ENCODE measurements at regions not wholly inside any gene's neighbourhood (a gene's known extent, or its start where the extent isn't known, plus 50 kb on each side); places are given as distances from the start of the nearest gene placed in this dataset.

GRCh38 chr1:5456090-5456811 is 536.0 kb downstream of the NPHP4 start:
- DNase-seq = peak; percentile 87
- Histone ChIP-seq H3K36me3 (no peaks in the 10 kb centered on the region), H3K9me3 (ENCODE audit: severe bottlenecking) (peaks cover 8% of the 10 kb centered on the region), H3K27me3 (ENCODE audit: insufficient read depth, low read depth, severe bottlenecking) (no peaks in the 10 kb centered on the region), H3K4me3 (ENCODE audit: low read depth, low read length) (peak overlapping the region; percentile 5; the same call in 1 of the 2 replicates), H3K27ac (peak overlapping the region; percentile 70)
- TF ChIP-seq CTCF (IDR thresholded peaks at IDR 0.05; ENCODE audit: low read depth, low read length) = 0 out of 2 replicates have a peak, but pooled peaks have one; percentile 17

GRCh38 chr1:5455651-5456050 is 536.6 kb downstream of the NPHP4 start:
- Histone ChIP-seq H3K27ac (peak overlapping the region; percentile 70), H3K4me3 (ENCODE audit: low read depth, low read length) (no peak overlapping the region), H3K36me3 (no peaks in the 10 kb centered on the region), H3K27me3 (ENCODE audit: insufficient read depth, low read depth, severe bottlenecking) (no peaks in the 10 kb centered on the region), H3K9me3 (ENCODE audit: severe bottlenecking) (peaks cover 5% of the 10 kb centered on the region)
- TF ChIP-seq CTCF (IDR thresholded peaks at IDR 0.05; ENCODE audit: low read depth, low read length) = no peak
- no peak for DNase-seq

GRCh38 chr1:5455056-5455455 is 537.2 kb downstream of the NPHP4 start:
- TF ChIP-seq CTCF (IDR thresholded peaks at IDR 0.05; ENCODE audit: low read depth, low read length) = no peak
- H3K27me3 ChIP-seq (ENCODE audit: insufficient read depth, low read depth, severe bottlenecking) = no peaks in the 10 kb centered on the region
- H3K9me3 ChIP-seq (ENCODE audit: severe bottlenecking) = peaks cover 9% of the 10 kb centered on the region
- no peak overlapping the region for H3K4me3 ChIP-seq (ENCODE audit: low read depth, low read length)
- DNase-seq = no peak
- no peaks in the 10 kb centered on the region for H3K36me3 ChIP-seq
- peak overlapping the region; percentile 70 for H3K27ac ChIP-seq

- H3K27me3 ChIP-seq (ENCODE audit: insufficient read depth, low read depth, severe bottlenecking) = no peaks in the 10 kb centered on the region
- H3K36me3 ChIP-seq = no peaks in the 10 kb centered on the region
- peak; percentile 64 for DNase-seq
Observed at GRCh38 chr1:5453347-5453746, 538.9 kb downstream of the NPHP4 start.

GRCh38 chr1:5451671-5452070 is 540.6 kb downstream of the NPHP4 start:
- H3K27ac ChIP-seq = no peak overlapping the region
- H3K9me3 ChIP-seq (ENCODE audit: severe bottlenecking) = peaks cover 19% of the 10 kb centered on the region
- DNase-seq = no peak
- H3K27me3 ChIP-seq (ENCODE audit: insufficient read depth, low read depth, severe bottlenecking) = no peaks in the 10 kb centered on the region
- H3K36me3 ChIP-seq = no peaks in the 10 kb centered on the region
- no peak for TF ChIP-seq CTCF (IDR thresholded peaks at IDR 0.05; ENCODE audit: low read depth, low read length)
- no peak overlapping the region for H3K4me3 ChIP-seq (ENCODE audit: low read depth, low read length)

More at GRCh38 chr1:5453347-5453746, 538.9 kb downstream of the NPHP4 start:
- Histone ChIP-seq H3K4me3 (ENCODE audit: low read depth, low read length) (no peak overlapping the region), H3K9me3 (ENCODE audit: severe bottlenecking) (peaks cover 19% of the 10 kb centered on the region), H3K27ac (peak overlapping the region; percentile 80)
- no peak for TF ChIP-seq CTCF (IDR thresholded peaks at IDR 0.05; ENCODE audit: low read depth, low read length)

- peak; percentile 65 for DNase-seq
- Histone ChIP-seq H3K4me3 (ENCODE audit: low read depth, low read length) (no peak overlapping the region), H3K9me3 (ENCODE audit: severe bottlenecking) (peaks cover 19% of the 10 kb centered on the region), H3K36me3 (no peaks in the 10 kb centered on the region), H3K27me3 (ENCODE audit: insufficient read depth, low read depth, severe bottlenecking) (no peaks in the 10 kb centered on the region), H3K27ac (peak overlapping the region; percentile 77)
- peak; percentile 55 for TF ChIP-seq CTCF (IDR thresholded peaks at IDR 0.05; ENCODE audit: low read depth, low read length)
Observed at GRCh38 chr1:5448486-5448885, 543.7 kb downstream of the NPHP4 start.
